Endothelial cell of umbilical vein (primary cell): ENCODE measurements at regions not wholly inside any gene's neighbourhood (a gene's known extent, or its start where the extent isn't known, plus 50 kb on each side); places are given as distances from the start of the nearest gene placed in this dataset.

Experiments used
- BruUV-seq: library from RNA; stranded (reverse); fragments of 400-500 nt; replicated peaks from 2 replicates; lab custom pipeline; 2021; lab: Mats Ljungman, UMichigan
- CTCF ChIA-PET: fragments of 300-600, 350-600 bp; sonication (Branson Sonifier 250); formaldehyde crosslinking; loops from one replicate; lab custom pipeline; 2021; ENCODE audit warnings: antibody characterized with exemption, inconsistent platforms; lab: Charles Lee
- POLR2A ChIA-PET: fragments of 300-600, 350-600 bp; sonication (Branson Sonifier 250); formaldehyde crosslinking; loops from one replicate; lab custom pipeline; 2021; ENCODE audit warnings: antibody characterized with exemption, inconsistent platforms; lab: Charles Lee
- DNase-seq: peaks from one replicate; pipeline ENCODE4 v3.0.0-alpha.2; 2011; ENCODE audit warnings: low read depth, low spot score
- FAIRE-seq: peaks from 2 replicates; lab custom pipeline; 2011; peaks lifted over from hg19 to GRCh38; lab: Jason Lieb, UNC
- H2AFZ ChIP-seq: 2 replicates; pipeline ENCODE4 v1.6.0; 2012; ENCODE audit warnings: low read depth, low read length, control low read depth, inconsistent platforms
- H3K27ac ChIP-seq: 2 replicates; pipeline ENCODE4 v1.5.1; 2011; ENCODE audit warnings: low read depth, mild to moderate bottlenecking, control low read depth, low read length, moderate library complexity; ENCODE audit not compliant: insufficient read depth
- H3K27me3 ChIP-seq, 2 experiments: 2 replicates each; pipeline versions ENCODE4 v1.6.0 to v1.6.1; 2011; ENCODE audit warnings: low read length in 2 of 2, mixed read lengths in 1 of 2; ENCODE audit not compliant: control insufficient read depth in 2 of 2, insufficient read depth in 2 of 2
- H3K36me3 ChIP-seq, 2 experiments: 2 replicates in 1 of 2; 3 replicates in 1 of 2; pipeline ENCODE4 v1.5.1; 2011; ENCODE audit warnings: low read length in 2 of 2, mild to moderate bottlenecking in 1 of 2, moderate library complexity in 1 of 2; ENCODE audit not compliant: control insufficient read depth in 2 of 2, insufficient read depth in 2 of 2; ENCODE audit errors: extremely low read depth in 1 of 2
- H3K4me1 ChIP-seq: 3 replicates; pipeline ENCODE4 v1.5.1; 2011; ENCODE audit warnings: mild to moderate bottlenecking, low read length; ENCODE audit not compliant: control insufficient read depth, insufficient read depth; ENCODE audit errors: extremely low read depth
- H3K4me2 ChIP-seq: 2 replicates; pipeline ENCODE4 v1.6.1; 2011; ENCODE audit warnings: low read length, control low read depth, mixed read lengths; ENCODE audit not compliant: insufficient read depth
- H3K4me3 ChIP-seq, 3 experiments: fragments of 200-600 bp in 1 of 3; sonication (generic), shearing (Covaris generic) in 1 of 3; replicated peaks in 1 of 3; 2 replicates each; pipeline ENCODE4 v1.5.1; 2011 to 2016; ENCODE audit warnings: control low read depth in 3 of 3, low read length in 3 of 3, mild to moderate bottlenecking in 2 of 3, inconsistent platforms in 1 of 3, low read depth in 1 of 3, moderate library complexity in 1 of 3; ENCODE audit not compliant: insufficient read depth in 1 of 3
- H3K79me2 ChIP-seq: 2 replicates; pipeline ENCODE4 v1.6.0; 2012; ENCODE audit warnings: low read length, inconsistent platforms; ENCODE audit not compliant: control insufficient read depth, insufficient read depth
- H3K9ac ChIP-seq: replicated peaks from 2 replicates; pipeline ENCODE3; 2011; ENCODE audit warnings: low read length, control low read depth; ENCODE audit not compliant: insufficient read depth; ENCODE audit errors: extremely low read depth
- H3K9me1 ChIP-seq: replicated peaks from 3 replicates; pipeline ENCODE4 v1.6.0; 2011; ENCODE audit warnings: mild to moderate bottlenecking, low read length; ENCODE audit not compliant: control insufficient read depth, insufficient read depth; ENCODE audit errors: extremely low read depth
- H3K9me3 ChIP-seq: replicated peaks from 2 replicates; pipeline ENCODE4 v1.5.1; 2012; ENCODE audit warnings: low read length, inconsistent platforms; ENCODE audit not compliant: control insufficient read depth, insufficient read depth
- H4K20me1 ChIP-seq: replicated peaks from 2 replicates; pipeline ENCODE3; 2011; ENCODE audit warnings: mild to moderate bottlenecking, low read length; ENCODE audit not compliant: control insufficient read depth, insufficient read depth; ENCODE audit errors: extremely low read depth
- EZH2 ChIP-seq: IDR thresholded peaks from 2 replicates; pipeline ENCODE4 v1.6.1; 2012; ENCODE audit warnings: borderline replicate concordance, low read depth, mild to moderate bottlenecking, moderate library complexity, low read length, inconsistent platforms; ENCODE audit not compliant: severe bottlenecking
- FOS ChIP-seq: IDR thresholded peaks from 2 replicates; pipeline ENCODE4 v1.6.1; 2011; ENCODE audit warnings: mild to moderate bottlenecking, low read length, moderate library complexity, borderline replicate concordance; ENCODE audit not compliant: insufficient read depth
- GATA2 ChIP-seq: IDR thresholded peaks from 2 replicates; pipeline ENCODE4 v1.7.0; 2011; ENCODE audit warnings: low read depth, mild to moderate bottlenecking, moderate library complexity, mixed read lengths, low read length; ENCODE audit not compliant: insufficient read length, insufficient read depth
- JUN ChIP-seq: IDR thresholded peaks from 2 replicates; pipeline ENCODE4 v1.6.1; 2011; ENCODE audit warnings: borderline replicate concordance, low read depth; ENCODE audit not compliant: insufficient read length, insufficient read depth
- MYC ChIP-seq: IDR thresholded peaks from one replicate; pipeline ENCODE4 v1.6.1; 2011; ENCODE audit warnings: mild to moderate bottlenecking, low read depth, low read length
- POLR2A ChIP-seq: IDR thresholded peaks from 2 replicates; pipeline ENCODE4 v1.6.1; 2012; ENCODE audit warnings: low read depth, mild to moderate bottlenecking, control low read depth, low read length
- POLR2AphosphoS5 ChIP-seq: IDR thresholded peaks from 2 replicates; pipeline ENCODE4 v1.6.1; 2012; ENCODE audit warnings: low read depth, mild to moderate bottlenecking, control low read depth, low read length, moderate library complexity; ENCODE audit not compliant: insufficient read depth
- dilution Hi-C: fragments of 300-500 bp; cut with MboI; formaldehyde crosslinking; loops from one replicate; pipeline ENCODE4 v1.15.0; 2019; ENCODE audit warnings: low sequenced_read_pairs; ENCODE audit not compliant: extremely low pct_ligation_motif_present
- intact Hi-C: fragments of 100-400 bp; cut with micrococcal nuclease; formaldehyde crosslinking; loops from one replicate; pipeline ENCODE4 v1.10.0; 2022
- TF ChIP-seq, protein P1 (sequence below): IDR thresholded peaks from 2 replicates; pipeline ENCODE4 v1.6.1; 2011; ENCODE audit not compliant: insufficient read depth, insufficient read length
- TF ChIP-seq, protein P2 (sequence below), 2 donors: IDR thresholded peaks; 1 replicate in 1 of 2; 2 replicates in 1 of 2; pipeline ENCODE4 v1.5.1; 2011; ENCODE audit warnings: low read length in 2 of 2, mild to moderate bottlenecking in 2 of 2, moderate library complexity in 2 of 2, control low read depth in 1 of 2, inconsistent platforms in 1 of 2, low read depth in 1 of 2; ENCODE audit not compliant: insufficient read depth in 1 of 2; ENCODE audit errors: extremely low read depth in 1 of 2

DNA sequence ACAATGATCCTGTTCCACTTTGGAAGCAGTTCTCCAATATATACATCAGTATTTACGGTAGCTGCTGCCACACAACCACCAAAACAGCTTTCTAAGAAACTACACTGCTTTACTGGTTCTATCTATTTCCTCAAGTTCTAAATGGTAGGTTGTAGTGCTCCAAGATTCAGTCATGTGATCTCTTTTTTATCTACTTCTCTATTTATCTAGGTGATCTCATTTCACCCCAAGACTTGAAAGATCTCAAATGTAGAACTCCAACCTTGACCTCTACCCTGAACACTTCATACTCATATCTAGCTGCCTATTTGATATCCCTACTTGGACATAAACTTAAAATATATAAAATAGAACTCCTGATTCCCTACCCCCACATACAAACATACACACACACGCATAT, 133.9 kb upstream of the RAP1B start:
- no peak for TF ChIP-seq FOS
- no peak for TF ChIP-seq MYC
- no peak for TF ChIP-seq JUN
- no peak for TF ChIP-seq POLR2AphosphoS5
- TF ChIP-seq GATA2, result no peak
- TF ChIP-seq EZH2, result no peak
- no peak for TF ChIP-seq POLR2A
- TF ChIP-seq, protein P1, sequence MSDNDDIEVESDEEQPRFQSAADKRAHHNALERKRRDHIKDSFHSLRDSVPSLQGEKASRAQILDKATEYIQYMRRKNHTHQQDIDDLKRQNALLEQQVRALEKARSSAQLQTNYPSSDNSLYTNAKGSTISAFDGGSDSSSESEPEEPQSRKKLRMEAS, result no peak
- TF ChIP-seq, protein P2, sequence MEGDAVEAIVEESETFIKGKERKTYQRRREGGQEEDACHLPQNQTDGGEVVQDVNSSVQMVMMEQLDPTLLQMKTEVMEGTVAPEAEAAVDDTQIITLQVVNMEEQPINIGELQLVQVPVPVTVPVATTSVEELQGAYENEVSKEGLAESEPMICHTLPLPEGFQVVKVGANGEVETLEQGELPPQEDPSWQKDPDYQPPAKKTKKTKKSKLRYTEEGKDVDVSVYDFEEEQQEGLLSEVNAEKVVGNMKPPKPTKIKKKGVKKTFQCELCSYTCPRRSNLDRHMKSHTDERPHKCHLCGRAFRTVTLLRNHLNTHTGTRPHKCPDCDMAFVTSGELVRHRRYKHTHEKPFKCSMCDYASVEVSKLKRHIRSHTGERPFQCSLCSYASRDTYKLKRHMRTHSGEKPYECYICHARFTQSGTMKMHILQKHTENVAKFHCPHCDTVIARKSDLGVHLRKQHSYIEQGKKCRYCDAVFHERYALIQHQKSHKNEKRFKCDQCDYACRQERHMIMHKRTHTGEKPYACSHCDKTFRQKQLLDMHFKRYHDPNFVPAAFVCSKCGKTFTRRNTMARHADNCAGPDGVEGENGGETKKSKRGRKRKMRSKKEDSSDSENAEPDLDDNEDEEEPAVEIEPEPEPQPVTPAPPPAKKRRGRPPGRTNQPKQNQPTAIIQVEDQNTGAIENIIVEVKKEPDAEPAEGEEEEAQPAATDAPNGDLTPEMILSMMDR (IDR thresholded peaks at IDR 0.05; ENCODE audit: extremely low read depth in 1 of 2, insufficient read depth in 1 of 2, low read depth in 1 of 2, low read length in 2 of 2), result no peak
- POLR2A ChIA-PET, result no interaction called here

More for the DNA sequence above, 133.9 kb upstream of the RAP1B start:
- H3K79me2 ChIP-seq, result no peaks in the 10 kb centered on the region
- no peak for FAIRE-seq
- H3K9me3 ChIP-seq, result no peaks in the 10 kb centered on the region
- no peaks in the 10 kb centered on the region for H4K20me1 ChIP-seq
- no peak overlapping the region for H3K27ac ChIP-seq
- intact Hi-C loops, result no loop called here
- no peaks in the 10 kb centered on the region for H3K9me1 ChIP-seq
- no peak overlapping the region for H3K4me2 ChIP-seq
- CTCF ChIA-PET, result no interaction called here
- BruUV-seq, result no TSS peak
- no peak overlapping the region for H3K9ac ChIP-seq
- no peaks in the 10 kb centered on the region for H3K4me1 ChIP-seq
- no peaks in the 10 kb centered on the region for H3K27me3 ChIP-seq
- dilution Hi-C loops, result no loop called here
- H2AFZ ChIP-seq, result no peak overlapping the region
- no peak for DNase-seq
- no peaks in the 10 kb centered on the region for H3K36me3 ChIP-seq
- no peak overlapping the region for H3K4me3 ChIP-seq
